Pancreas (tissue), 10 donors: ENCODE measurements at regions not wholly inside any gene's neighbourhood (a gene's known extent, or its start where the extent isn't known, plus 50 kb on each side); places are given as distances from the start of the nearest gene placed in this dataset.

Source experiments
- ATAC-seq, 4 donors: fragments of 200-7000 bp; cut with Tn5 transposase; one replicate each; pipeline versions ENCODE4 v1.8.0 to v1.9.1; 2020; ENCODE audit warnings: mild to moderate bottlenecking in 4 of 4, moderate library complexity in 4 of 4
- DNase-seq, 6 donors: peaks; one replicate each; pipeline ENCODE4 v3.0.0-alpha.2; 2020
- FAIRE-seq: peaks from 2 replicates; lab custom pipeline; 2012; peaks lifted over from hg19 to GRCh38; lab: Jason Lieb, UNC
- H3K27ac ChIP-seq, 4 donors: fragments of 200-600 bp; sonication (generic); 1 replicate in 3 of 4; 2 replicates in 1 of 4; pipeline versions ENCODE4 v1.5.0 to v1.8.0; 2020
- H3K27me3 ChIP-seq, 4 donors: fragments of 200-600 bp; one replicate each; pipeline ENCODE4 v1.8.0; 2021
- H3K36me3 ChIP-seq, 3 donors: fragments of 200-600 bp; sonication (generic) in 1 of 3; one replicate each; pipeline versions ENCODE4 v1.5.0 to v1.8.0; 2020 to 2021
- H3K4me1 ChIP-seq, 3 donors: fragments of 200-600 bp; one replicate each; pipeline ENCODE4 v1.8.0; 2021
- H3K4me3 ChIP-seq, 4 donors: fragments of 200-600 bp; sonication (generic) in 2 of 4; one replicate each; pipeline versions ENCODE4 v1.5.0 to v1.8.0; 2020 to 2021
- H3K9me3 ChIP-seq, 4 donors: fragments of 200-600 bp; one replicate each; pipeline ENCODE4 v1.8.0; 2021
- CTCF ChIP-seq, 4 donors: fragments of 200-600 bp; sonication (generic) in 3 of 4; IDR thresholded peaks; one replicate each; pipeline versions ENCODE4 v1.5.0 to v1.8.0; 2021; ENCODE audit warnings: antibody characterized with exemption in 4 of 4
- WGBS, 2 donors: extraction: QIAGEN DNeasy Blood & Tissue Kit; methylation state at CpG; one replicate each; pipeline ENCODE4 v1.1.7; 2013; 5-methylcytosine and 5-hydroxymethylcytosine counted together
- intact Hi-C, 3 donors: fragments of 100-400 bp; cut with DNase I; formaldehyde crosslinking; loops; one replicate each; pipeline versions ENCODE4 v1.11.1 to v1.14.2; 2022
- donor health status: healthy with polysubstance abuse.
- donor health status: DM: no; HTN: no; CAD: no; lungs with moderate emphysema.
- donor health status: DM: no; HTN: no; CAD: no.
- donor health status: control.
- donor health status: control.
- donor health status: Bipolar disorder and iron deficiency.
- donor health status: DM: yes; HTN: yes; CAD: no.
- donor health status: DM: no; HTN: no; CAD: no.
- donor health status: DM: no; HTN: no; CAD: no.
- donor health status: DM: yes; HTN: yes; CAD: no.

DNA sequence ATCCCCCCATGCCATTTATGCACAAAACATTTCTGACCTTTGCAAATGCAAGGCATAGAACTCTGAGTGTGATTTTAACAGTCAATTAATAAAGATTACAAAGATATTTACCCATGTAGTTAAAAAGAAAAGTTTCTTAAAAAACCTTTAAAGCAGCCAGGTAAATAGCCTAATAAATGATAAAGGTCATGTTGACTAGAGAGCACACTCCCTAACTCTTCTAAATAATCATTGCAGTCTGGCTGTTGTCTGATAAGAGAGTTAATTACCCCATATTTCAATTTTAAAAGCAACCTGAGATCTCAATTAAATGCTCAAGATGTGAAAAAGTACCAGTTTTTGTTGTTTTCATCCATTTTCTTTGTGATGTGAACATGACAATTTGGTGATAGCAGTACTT, 291.5 kb upstream of the SMIM31 start:
- Histone ChIP-seq H3K27me3 (no peaks in the 10 kb centered on the region), H3K4me3 (no peak overlapping the region), H3K36me3 (no peaks in the 10 kb centered on the region), H3K9me3 (no peaks in the 10 kb centered on the region), H3K27ac (no peak overlapping the region), H3K4me1 (no peaks in the 10 kb centered on the region)
- intact Hi-C loops: no loop called here
- DNase-seq (no peak), FAIRE-seq (no peak), ATAC-seq (no peak)
- no peak for TF ChIP-seq CTCF (IDR thresholded peaks at IDR 0.05)

- H3K9me3 ChIP-seq: no peaks in the 10 kb centered on the region
- DNase-seq (no peak), ATAC-seq (no peak), FAIRE-seq (no peak)
- WGBS, 2 donors: 63 to 69% methylated on average over 1 of the region's 1 CpG
- no peaks in the 10 kb centered on the region for H3K27me3 ChIP-seq
- intact Hi-C loops: no loop called here
- TF ChIP-seq CTCF (IDR thresholded peaks at IDR 0.05): no peak
- H3K4me3 ChIP-seq: no peak overlapping the region
- no peaks in the 10 kb centered on the region for H3K36me3 ChIP-seq
- no peaks in the 10 kb centered on the region for H3K4me1 ChIP-seq
- no peak overlapping the region for H3K27ac ChIP-seq
These were observed 289.6 kb upstream of the SMIM31 start for GRCh38 chr4:164464313-164464712.

DNA sequence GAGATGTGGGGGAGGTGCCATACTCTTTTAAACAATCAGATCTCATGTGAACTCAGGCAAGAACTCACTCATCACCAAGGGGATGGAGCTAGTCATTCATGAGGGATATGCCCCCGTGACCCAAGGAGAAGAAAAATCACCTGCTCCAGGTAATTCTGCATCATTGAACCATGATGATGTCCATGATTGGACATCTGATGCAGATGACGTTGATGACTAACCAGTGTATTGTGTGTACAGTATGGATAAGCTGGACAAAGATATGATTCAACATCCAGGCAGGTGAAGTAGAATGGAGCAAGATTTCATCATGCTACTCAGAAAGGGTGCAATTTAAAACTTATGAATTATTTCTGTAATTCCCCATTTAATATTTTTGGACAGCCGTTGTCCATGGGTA, 286.4 kb upstream of the SMIM31 start:
- intact Hi-C loops: no loop called here
- Histone ChIP-seq H3K9me3 (no peaks in the 10 kb centered on the region), H3K27me3 (no peaks in the 10 kb centered on the region), H3K27ac (no peak overlapping the region), H3K4me3 (no peak overlapping the region), H3K4me1 (no peaks in the 10 kb centered on the region), H3K36me3 (no peaks in the 10 kb centered on the region)
- FAIRE-seq (no peak), ATAC-seq (no peak), DNase-seq (no peak)
- TF ChIP-seq CTCF (IDR thresholded peaks at IDR 0.05): no peak
- 41 to 57% methylated on average over 3 of the region's 3 CpGs for WGBS, 2 donors

DNA sequence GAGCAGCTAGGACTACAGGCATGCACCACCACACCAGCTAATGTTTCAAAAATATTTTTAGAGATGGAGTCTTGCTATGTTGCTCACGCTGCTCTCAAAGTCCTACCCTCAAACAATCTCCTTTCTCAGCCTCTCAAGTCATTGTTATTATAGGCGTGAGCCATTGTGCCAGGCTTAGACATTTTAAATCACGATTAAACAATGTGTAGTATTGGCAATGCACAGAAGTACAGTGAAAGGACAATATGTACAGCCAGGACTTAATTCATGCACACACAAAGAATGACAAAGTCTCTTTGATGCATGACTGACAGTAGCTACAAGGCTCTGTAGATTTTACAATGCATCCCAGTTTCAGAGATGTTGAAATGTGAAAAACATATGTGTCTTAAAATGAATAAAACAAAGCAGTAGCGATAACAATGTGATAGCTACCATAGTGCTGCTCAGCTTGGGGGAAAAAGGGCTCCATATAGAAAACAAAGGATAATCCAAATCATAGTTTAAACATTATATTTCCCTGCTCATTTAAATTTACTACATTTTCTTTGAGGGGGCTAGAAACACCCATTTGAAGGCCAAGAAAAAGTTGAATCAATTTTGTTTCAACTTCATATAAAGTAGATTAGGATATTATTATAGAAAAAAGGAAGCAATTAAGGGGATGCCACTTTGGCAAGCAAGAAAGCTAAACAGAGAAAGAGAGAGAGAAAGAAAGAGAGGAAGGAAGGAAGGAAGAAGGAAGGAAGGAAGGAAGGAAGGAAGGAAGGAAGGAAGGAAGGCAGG, 272.4 kb upstream of the SMIM31 start:
- intact Hi-C loops: no loop called here
- Histone ChIP-seq H3K36me3 (no peaks in the 10 kb centered on the region), H3K27ac (no peak overlapping the region), H3K27me3 (no peaks in the 10 kb centered on the region), H3K9me3 (no peaks in the 10 kb centered on the region), H3K4me1 (no peaks in the 10 kb centered on the region), H3K4me3 (no peak overlapping the region)
- no peak for TF ChIP-seq CTCF (IDR thresholded peaks at IDR 0.05)
- FAIRE-seq (no peak), ATAC-seq (no peak), DNase-seq (no peak)
- WGBS, 2 donors: 49 to 66% methylated on average over 4 of the region's 4 CpGs

GRCh38 chr4:164482092-164482404, 271.9 kb upstream of the SMIM31 start:
- TF ChIP-seq CTCF (IDR thresholded peaks at IDR 0.05): no peak
- ATAC-seq (no peak), DNase-seq (no peak), FAIRE-seq (no peak)
- no peak overlapping the region for H3K4me3 ChIP-seq
- 44 to 59% methylated on average over 4 of the region's 4 CpGs for WGBS, 2 donors
- H3K36me3 ChIP-seq: no peaks in the 10 kb centered on the region
- H3K27me3 ChIP-seq: no peaks in the 10 kb centered on the region
- no peaks in the 10 kb centered on the region for H3K9me3 ChIP-seq
- no peaks in the 10 kb centered on the region for H3K4me1 ChIP-seq
- intact Hi-C loops: no loop called here
- H3K27ac ChIP-seq: no peak overlapping the region
